ENCODE measurements at regions not wholly inside any gene's neighbourhood (a gene's known extent, or its start where the extent isn't known, plus 50 kb on each side); places are given as distances from the start of the nearest gene placed in this dataset.

GRCh38 chr9:26244661-26245451 lies 566.6 kb upstream of the TUSC1 start:
- no peak for TF ChIP-seq PPARA (CRISPR knock-in tag; IDR thresholded peaks at IDR 0.05; ENCODE audit: borderline replicate concordance)
- TF ChIP-seq CSDC2 (CRISPR knock-in tag; IDR thresholded peaks at IDR 0.05): no peak
- no peak for TF ChIP-seq RARB (CRISPR knock-in tag; IDR thresholded peaks at IDR 0.05)
- no peak for TF ChIP-seq TCF4 (CRISPR knock-in tag; IDR thresholded peaks at IDR 0.05; ENCODE audit: borderline replicate concordance)
- no peak for TF ChIP-seq TSHZ2 (CRISPR knock-in tag; IDR thresholded peaks at IDR 0.05)
- no peak for TF ChIP-seq ARNTL (CRISPR knock-in tag; IDR thresholded peaks at IDR 0.05; ENCODE audit: borderline replicate concordance, low read depth)
- TF ChIP-seq ZFP3 (CRISPR knock-in tag; IDR thresholded peaks at IDR 0.05): no peak
- no peak for TF ChIP-seq ESRRG (CRISPR knock-in tag; IDR thresholded peaks at IDR 0.05)
- TF ChIP-seq TOX (CRISPR knock-in tag; IDR thresholded peaks at IDR 0.05; ENCODE audit: borderline replicate concordance): no peak

Data from SK-N-SH treated with all-trans-retinoic acid at 6 μM for 48 hours (cell line).